HG02610 (cell line): ENCODE measurements at regions not wholly inside any gene's neighbourhood (a gene's known extent, or its start where the extent isn't known, plus 50 kb on each side); places are given as distances from the start of the nearest gene placed in this dataset.

Source experiments
- ATAC-seq: cut with Tn5 transposase; IDR thresholded peaks from one replicate; pipeline ENCODE4 v1.9.1; 2021; ENCODE audit warnings: mild to moderate bottlenecking, moderate library complexity; ENCODE audit not compliant: unreplicated experiment

DNA sequence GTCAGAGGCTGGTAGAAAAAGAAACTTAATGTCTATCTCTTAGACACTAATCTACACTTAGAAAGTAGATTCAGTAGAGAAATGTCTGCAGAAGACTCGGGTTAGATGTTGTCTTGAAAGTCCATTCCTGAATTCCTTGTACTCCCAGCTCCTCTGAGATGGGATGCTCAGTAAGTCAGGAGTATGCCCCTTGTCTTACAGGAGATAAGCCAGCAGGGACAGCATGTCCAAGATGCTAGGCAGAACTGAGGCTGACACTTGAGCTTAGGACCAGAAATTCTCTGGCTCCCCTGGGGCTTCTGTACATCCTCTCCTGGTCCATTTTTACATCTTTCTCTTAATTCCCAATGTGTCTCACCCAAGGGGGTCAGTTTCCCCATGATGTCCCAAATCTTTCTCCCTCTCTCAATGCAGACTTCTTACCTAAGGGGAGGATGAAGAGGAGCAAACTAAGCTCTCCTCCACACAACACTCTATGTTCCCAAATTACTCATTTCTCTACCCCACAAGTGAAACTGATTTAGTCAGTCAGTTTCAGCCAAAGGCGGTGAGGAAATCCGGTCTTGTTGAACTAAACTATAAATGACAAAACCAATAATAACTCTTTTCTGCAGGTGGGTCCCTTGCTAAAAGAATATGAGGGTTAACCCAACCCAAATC is 558.2 kb upstream of the DIPK2B start:
- ATAC-seq: peak; percentile 56

DNA sequence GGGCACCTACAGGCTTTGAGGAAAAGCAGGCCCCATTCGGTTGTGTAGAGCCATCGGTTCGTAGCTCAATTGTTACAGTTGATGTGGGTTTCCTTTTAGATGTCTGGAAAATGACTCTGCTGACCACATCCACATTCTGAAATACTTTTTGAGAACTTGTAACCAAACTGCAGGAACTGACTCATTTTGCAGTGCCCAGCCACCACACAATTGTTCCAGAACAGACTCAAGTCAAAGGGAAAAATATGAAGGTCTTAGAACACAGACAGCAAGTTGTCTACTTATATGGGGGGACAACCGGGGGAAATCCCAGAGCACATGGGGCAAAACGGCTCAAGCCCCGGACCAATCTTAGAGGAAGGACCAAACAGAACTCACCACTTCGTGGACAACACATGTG is 557.6 kb upstream of the DIPK2B start:
- ATAC-seq: peak; percentile 31

DNA sequence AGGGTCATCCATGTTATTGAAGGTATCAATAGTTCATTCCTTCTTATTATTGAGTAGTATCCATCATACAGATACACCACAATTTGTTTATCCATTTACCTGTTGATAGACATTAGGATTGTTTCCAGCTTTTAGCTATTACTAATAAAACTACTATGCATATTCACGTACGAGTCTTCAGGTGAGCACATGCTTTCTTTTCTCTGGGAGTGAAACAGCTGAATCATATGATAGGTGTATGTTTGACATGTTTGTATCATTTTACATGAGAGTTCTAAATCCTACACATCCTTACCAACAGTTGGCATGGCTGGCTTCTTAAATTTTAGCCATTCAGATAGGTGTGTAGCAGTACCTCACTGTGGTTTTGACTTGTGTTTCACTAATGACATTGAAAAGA is 556.6 kb upstream of the DIPK2B start:
- no peak for ATAC-seq

DNA sequence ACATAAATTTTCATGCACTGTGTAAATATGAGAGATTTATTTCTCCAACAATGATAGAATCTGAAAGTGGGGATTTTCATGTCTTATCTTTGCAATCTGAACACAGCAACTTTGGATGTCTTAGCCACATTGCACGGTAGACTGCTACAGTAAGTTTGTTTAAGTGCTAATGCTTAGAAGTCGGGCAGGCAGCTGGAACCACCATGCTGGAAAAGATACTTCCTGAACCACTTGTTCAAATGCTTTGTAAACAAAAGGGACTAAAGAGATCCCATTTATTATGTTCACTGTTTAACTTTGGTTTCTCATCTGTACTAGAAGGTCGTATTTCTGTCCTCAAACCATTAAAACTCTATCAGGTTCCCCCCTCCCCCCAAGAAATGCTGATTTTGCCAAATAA is 555.9 kb upstream of the DIPK2B start:
- no peak for ATAC-seq

DNA sequence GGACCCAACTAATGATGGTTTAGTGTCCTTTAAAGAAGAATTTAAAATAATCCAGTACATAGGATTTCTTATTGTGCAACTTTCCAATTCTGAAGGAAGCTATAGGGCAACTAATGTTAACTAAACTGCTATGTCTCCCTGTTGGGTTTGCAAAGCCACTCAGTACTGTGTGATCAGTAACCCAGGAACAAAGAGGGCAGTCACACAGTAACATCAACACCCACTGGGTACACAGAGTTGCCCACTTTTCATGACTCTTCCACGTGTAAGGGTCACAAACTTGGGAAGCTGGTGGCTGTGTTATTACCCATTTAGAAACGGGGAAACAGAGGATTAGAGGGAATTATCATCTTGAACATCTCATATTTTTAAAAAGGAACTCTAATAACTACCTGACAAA is 555.0 kb upstream of the DIPK2B start:
- ATAC-seq: no peak

DNA sequence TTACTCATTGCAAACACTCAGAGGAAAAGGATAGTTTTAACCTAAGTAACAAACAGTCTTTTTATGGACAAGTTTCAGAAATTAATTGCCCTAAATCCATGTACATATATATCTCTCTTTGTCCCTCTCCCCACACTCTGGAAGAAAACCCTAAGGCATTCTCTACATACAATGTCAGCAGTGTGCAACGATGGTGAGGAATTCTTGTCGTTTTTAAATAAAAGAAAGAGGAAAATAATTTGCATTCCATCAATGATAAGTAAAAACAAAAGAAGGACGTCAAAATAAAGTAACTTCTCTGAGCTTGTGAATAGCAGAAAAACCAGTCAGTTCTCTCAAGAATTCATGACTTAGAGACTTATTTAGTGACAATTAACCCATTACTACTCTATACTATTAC is 550.5 kb upstream of the DIPK2B start:
- no peak for ATAC-seq

DNA sequence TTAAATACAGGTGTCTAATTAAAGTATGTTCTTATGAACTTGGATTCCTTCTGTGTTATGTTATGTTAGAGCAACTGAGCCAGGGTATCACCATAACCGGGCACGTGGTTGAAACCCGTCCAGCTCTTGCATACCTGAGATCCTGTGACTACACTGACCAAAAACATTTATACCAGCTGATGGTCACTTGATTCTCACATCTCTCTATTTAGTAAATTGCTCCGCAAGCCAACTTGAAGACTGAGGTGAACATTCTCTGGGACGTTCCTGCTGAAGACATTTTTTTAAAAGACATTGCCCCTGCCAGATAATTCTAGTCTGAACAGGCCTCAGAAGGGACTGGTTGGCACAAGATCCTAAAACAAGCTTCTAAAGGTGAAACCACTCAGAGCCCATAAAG is 550.0 kb upstream of the DIPK2B start:
- ATAC-seq: no peak

DNA sequence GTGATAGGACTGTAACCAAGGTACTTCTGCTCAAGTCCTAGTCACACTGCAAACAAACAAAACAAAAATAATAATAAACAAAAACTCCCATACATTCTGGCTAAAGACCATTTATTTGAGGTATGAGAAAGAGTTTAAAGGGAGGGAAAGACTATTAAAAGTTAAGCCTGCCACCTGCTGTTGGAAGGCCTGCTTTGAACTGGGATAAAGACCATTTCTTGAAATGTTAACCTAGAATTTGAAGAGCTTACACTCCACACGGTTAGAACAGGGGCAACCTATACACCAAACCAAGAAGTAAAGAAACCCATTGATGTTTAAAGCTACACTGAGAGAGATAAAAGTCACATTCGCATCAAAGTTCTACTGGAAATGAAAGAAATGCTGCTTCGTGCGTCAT is 548.7 kb upstream of the DIPK2B start:
- no peak for ATAC-seq

DNA sequence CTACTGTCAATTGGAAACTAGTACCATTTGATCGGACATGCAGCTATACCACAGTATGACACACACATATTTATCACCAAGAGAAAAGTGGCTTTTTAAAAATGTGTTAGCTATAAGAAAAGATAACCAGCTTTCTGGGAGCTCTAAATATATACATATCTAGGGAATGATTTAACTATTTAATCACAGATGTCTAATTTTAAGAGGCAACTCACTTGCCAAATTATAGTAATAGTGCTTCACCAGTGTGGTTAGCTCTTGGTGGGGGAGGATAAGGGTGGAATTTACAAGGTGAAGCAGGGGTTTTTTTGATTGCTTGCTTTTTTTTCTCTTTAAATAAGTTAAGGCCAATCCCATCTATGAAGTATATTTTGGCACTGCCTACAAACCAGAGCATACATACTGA is 547.7 kb upstream of the DIPK2B start:
- peak; percentile 35 for ATAC-seq

DNA sequence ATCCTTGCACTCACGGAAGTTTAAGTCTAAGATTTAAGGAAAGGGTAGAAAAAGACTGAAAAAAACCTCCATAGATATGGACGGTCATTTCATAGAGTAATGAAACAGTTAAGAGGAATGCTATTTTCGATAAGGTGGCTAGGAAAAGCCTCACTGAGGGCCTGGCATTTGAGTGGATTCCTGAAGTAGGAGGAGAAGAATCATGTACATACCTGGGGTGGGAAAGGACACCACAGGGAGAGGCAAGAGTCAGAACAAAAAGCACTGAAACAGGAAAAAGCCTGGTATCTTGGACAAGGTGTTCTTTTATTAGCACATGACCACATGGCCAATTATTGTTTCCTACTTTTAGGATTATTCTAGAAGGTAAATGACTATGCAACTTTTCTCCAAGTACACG is 547.2 kb upstream of the DIPK2B start:
- no peak for ATAC-seq

DNA sequence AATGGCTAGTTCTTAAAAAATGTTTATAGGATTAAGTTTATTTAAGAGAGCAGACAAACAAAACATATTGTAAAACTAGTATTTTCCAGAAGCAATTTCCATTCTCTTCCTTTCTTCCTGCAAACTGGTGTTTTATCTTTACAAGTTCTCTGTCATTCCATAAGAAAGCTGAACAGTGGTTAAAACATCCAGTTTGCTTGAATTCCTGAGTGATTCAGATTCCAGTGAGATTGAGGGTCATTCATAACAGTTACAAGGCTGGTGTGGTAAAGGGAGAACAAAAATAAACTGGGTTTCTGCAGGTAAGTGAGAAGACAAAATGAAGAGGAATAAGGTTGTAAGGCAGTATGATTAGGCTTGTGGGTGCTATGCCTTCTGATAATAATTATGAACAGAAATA is 544.8 kb upstream of the DIPK2B start:
- no peak for ATAC-seq

DNA sequence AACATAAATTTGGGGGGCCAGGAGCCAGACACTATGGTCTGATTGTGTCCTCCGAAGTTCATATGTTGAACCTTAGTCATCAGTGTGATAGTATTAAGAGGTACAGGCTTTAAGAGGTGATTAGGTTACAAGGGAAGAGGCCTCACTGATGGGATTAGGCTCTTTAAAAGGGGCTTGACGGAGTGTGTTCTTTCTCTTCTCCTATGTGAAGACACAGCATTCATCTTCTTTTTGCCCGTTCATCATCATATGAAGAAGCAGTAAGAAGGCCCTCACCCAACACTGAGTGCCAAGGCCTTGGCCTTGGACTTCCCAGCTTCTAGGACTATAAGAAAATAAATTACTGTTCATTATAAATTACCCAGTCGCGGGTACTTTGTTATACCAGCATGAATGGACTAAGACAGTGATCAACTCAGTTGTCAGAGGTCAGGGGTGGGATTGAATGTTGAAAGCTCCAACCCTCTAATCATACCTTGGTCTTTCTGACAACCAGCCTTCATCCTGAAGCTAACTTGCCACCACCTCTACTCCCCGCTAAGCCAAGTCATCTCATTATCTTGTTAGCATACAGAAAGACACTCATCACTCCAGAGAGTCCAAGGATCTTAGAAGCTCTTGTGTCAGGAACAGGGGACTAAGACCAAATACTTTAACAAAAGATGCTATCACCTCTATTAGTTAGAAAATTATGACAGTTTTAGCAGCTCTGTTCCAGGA is 543.4 kb upstream of the DIPK2B start:
- ATAC-seq: no peak

DNA sequence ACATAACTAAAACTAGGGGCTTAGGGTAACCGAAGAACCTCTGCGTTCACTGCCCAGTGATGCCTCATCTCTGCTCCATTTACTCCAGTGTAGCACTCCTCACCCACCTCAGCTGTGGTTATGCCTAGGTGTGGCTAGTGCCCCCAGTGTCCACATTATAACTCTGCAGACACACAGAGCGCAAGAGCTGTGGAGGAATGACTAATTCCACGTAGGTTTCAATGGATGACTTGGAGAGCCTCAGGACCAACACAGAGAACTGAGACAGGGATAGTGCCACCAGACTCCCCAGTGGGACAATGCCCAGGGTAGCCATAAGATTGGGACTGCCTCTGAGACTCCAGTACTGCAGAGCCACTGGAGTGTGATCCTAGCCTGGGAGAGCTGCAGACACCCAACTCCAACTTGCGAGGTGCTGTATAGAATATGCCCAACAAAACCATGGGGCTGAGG is 542.4 kb upstream of the DIPK2B start:
- peak; percentile 43 for ATAC-seq

DNA sequence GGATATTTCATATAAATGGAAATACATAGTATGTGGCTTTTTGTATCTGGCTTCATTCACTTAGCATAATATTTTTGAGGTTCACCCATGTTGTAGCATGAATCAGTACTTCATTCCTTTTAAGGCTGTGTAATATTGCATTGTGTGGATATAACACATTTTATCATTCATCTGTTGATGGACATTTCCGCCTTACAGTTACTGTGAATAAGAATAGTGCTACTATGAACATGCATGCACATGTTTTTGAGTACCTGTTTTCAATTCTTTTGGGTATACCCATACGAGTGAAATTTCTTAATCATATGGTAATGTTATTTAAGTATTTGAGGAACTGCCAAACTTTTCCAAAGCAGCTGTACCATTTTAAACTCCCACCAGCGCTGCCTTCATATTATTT is 539.6 kb upstream of the DIPK2B start:
- no peak for ATAC-seq

DNA sequence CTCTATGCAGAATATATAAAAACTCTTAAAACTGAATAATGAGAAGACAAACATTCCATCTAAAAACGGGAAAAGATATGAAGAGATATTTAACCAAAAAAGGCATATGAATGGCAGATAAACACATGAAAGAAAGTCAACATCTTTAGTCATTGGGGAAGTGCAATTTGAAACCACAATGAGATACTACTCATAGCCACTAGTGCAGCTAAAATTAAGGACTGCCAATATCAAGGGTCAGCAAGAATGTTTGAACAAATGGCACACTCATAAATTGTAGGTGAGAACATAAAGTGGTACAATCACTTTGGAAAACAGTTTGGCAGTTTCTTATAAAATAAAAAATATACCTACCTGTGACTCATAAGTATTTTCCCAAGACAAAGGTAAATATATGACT is 534.9 kb upstream of the DIPK2B start:
- ATAC-seq: no peak

DNA sequence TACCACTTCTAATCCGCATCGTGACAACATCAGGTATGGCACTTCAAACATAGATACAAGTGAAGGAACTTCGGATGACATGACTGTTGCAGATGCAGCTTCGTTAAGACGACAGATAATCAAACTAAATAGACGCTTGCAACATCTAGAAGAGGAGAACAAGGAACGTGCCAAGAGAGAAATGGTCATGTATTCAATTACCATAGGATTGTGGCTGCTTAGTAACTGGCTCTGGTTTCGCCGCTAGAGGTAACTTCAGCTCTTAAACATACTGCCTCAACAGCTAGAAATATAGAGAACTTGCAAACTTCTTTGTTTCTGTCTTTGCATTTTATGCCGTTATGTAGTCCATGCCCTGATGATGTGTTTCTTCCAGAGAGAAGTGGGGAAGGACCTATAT is 530.8 kb upstream of the DIPK2B start:
- no peak for ATAC-seq

DNA sequence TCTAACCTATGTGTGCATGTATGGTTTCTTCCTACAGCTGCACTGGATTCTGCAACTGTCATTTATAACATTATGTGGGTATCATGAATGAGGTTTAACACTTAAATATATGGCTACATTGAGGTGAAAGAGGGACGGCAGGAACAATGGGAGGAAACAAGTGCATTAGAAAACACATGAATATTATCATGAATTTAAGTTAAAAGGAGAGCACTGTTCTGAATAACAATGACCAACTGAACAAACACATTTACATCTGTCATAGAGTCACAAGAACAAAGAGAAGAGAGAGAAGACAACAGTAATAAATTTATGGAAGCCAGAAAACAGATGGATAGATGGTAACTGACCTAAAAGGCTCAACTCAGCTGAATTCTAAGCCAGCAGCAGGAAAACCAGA is 527.1 kb upstream of the DIPK2B start:
- ATAC-seq: no peak

DNA sequence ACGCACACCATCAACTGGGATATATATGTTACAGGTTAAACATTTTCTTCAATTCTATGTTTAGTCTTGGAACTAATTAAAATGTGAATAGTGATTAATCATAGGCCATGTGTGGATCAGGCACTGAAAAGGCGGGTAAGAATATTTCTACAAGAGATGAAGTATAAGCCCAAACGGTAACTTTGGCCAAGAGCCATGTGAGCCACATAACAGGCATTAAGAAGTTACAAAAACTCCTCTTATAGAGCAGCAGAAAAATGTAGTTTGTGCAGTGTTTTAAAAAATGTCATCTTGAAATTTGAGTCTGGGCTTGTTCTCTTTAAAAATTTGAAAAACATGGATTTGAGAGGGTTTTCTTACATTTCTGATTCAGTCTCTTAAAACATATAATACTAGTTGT is 521.8 kb upstream of the DIPK2B start:
- no peak for ATAC-seq

DNA sequence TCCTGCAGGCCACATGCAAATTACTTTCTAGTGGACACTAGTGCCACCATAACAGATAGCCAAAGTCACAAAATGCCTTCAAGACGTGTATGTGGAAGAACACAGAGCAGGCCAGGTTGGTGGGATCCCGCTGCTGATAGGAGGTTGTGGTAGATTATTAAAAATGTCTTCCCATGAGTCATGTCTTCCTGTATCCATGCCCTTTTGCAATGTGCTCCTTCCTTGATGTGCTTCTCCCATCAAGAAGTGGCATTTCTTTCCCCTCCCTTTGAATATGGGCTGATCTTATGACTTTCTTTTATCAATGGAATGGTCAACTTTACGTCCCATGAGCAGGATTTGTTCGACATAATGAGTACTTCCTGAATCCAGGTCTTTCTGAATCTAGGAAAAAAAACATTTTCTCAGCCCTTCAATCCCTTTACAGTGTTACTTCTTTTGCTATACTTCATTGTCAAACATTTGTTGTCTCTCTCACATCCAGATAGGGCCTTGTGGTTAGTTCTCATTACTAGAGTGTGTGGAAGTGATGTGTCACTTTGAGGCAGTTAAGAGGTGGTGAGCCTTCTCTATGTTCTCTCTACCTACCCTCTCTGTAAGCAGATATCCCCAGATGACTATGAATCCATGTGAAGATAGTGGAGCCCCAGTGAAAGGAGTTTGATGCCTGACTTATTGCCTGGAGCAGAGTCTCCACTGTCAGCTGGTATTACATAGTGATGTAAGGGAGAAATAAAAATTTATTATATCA is 519.2 kb upstream of the DIPK2B start:
- no peak for ATAC-seq

DNA sequence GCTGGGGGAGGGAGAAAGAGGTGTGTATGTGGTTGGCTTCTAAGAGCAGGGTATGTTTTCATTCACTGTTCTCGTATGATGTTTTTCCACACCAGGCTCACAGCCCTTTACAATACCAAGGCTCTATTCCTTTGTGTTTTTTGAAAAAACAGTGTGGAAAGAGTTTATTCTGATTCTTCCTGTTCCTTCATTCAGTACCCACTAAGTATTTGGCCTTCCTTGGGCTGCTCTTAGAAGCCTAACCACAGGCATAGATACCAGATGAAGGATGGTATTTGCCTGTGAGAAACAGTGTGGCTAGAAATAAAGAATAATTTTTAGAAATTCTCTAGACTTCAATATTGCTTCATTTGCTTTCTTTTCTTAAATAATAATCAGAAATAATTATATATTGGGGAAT is 518.0 kb upstream of the DIPK2B start:
- no peak for ATAC-seq

DNA sequence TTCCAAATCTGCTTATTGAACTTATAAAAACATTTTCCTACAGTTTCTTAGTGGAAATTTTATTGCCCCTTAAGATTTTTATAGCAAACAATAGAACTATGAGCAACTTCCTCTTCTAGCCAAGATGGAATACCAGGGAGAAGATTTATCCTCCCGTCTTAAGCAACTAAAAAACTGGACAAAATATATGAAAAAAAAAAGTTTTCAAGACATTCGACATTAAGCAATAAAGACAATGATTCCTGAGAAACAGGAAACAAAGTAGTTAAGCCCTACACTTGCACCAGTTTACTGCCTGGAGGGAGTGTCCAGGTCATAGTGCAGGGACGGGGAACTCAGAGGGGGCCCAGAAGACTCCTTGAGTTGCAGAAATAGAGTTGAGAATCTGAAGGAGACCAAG is 516.1 kb upstream of the DIPK2B start:
- no peak for ATAC-seq

DNA sequence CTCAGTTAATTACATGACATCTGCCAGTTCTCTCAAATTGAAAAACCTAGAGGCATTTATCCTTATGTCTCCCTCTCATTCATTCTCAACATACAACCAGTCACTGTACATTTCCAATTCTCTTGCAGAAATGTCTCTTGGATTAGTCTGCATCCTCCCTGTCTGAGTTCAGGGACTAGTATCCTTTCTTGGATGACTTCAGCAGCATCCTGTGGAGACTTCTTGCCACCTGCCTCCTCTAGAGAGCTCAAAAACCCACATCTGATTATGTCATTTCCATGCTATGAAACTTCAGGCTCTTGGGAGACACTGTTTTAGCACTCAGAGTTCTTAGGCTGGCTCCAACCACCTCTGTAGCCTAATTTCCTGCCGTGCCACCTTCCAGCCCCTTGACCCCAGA is 515.1 kb upstream of the DIPK2B start:
- no peak for ATAC-seq
